Fibroblast of pulmonary artery (primary cell): ENCODE measurements at regions not wholly inside any gene's neighbourhood (a gene's known extent, or its start where the extent isn't known, plus 50 kb on each side); places are given as distances from the start of the nearest gene placed in this dataset.
"Not testable (repeated sequence)": the region's sequence is repeated elsewhere in the genome, so short reads cannot be mapped to it uniquely, and the experiment has no call there.

Experiments used
- DNase-seq: peaks from one replicate; pipeline ENCODE4 v3.0.0-alpha.2; 2010; ENCODE audit warnings: low read depth
- H3K4me3 ChIP-seq: replicated peaks from 2 replicates; pipeline ENCODE4 v1.5.1; 2011; ENCODE audit warnings: low read depth, mild to moderate bottlenecking, control low read depth, low read length, moderate library complexity
- TF ChIP-seq, protein P1 (sequence below): IDR thresholded peaks from 2 replicates; pipeline ENCODE4 v1.5.1; 2011; ENCODE audit warnings: mild to moderate bottlenecking, control low read depth, low read length, inconsistent platforms; ENCODE audit errors: missing control alignments

- H3K4me3 ChIP-seq: no peak overlapping the region
- no peak for DNase-seq
- TF ChIP-seq, protein P1, sequence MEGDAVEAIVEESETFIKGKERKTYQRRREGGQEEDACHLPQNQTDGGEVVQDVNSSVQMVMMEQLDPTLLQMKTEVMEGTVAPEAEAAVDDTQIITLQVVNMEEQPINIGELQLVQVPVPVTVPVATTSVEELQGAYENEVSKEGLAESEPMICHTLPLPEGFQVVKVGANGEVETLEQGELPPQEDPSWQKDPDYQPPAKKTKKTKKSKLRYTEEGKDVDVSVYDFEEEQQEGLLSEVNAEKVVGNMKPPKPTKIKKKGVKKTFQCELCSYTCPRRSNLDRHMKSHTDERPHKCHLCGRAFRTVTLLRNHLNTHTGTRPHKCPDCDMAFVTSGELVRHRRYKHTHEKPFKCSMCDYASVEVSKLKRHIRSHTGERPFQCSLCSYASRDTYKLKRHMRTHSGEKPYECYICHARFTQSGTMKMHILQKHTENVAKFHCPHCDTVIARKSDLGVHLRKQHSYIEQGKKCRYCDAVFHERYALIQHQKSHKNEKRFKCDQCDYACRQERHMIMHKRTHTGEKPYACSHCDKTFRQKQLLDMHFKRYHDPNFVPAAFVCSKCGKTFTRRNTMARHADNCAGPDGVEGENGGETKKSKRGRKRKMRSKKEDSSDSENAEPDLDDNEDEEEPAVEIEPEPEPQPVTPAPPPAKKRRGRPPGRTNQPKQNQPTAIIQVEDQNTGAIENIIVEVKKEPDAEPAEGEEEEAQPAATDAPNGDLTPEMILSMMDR: no peak
Observed at GRCh38 chr5:51802551-51803184, 419.4 kb downstream of the ISL1 start.

- no peak overlapping the region for H3K4me3 ChIP-seq
- TF ChIP-seq, protein P1: no peak
- no peak for DNase-seq
Observed at GRCh38 chr5:51806677-51807076, 423.4 kb downstream of the ISL1 start.

DNA sequence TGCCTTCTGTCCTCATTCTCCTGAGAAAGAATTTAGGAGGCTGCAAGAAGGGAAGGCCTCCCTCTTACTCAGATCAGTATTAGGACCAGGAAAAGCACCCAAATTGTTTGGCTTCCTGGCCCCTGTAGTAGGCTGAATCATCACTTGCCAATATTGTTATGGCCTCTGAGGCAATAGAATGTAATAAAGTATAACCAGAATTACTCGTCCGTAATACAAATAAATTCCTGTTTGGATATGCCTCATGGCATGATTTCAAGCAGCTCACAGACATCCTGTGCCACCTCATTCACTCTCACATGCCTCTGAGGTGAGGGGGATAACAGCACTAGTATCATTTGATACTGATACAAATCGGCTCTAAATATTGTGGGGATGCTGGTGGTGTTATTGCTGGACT, 427.3 kb downstream of the ISL1 start:
- H3K4me3 ChIP-seq: no peak overlapping the region
- TF ChIP-seq, protein P1: no peak
- no peak for DNase-seq

DNA sequence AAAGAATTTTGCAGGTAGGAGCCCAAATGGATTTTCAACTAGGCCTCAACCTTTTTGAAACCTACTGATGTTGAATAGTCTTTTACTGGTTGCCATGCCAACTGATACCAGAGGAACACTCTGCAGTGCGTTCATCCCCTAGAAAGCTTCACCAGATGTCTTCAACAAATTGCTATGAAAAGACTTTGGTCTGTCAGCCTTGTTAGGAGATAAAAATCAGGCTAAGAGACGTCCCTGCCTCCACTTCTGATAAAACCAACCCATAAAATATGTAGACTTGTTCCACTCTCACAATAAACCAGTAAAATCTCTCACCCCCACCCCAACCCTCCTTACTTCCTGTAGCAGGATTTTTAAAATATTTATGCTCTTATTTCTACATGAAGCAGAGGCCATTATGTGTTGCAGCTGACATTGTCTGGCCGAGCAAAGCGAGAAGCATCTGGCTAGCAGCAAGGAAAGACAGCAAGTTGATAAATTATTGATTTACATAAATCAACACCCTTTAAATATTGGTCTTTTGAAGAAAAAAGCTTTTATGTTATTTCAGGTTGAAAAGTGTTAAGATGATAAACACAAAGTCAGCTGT, 428.7 kb downstream of the ISL1 start:
- no peak for DNase-seq
- TF ChIP-seq, protein P1: no peak

DNA sequence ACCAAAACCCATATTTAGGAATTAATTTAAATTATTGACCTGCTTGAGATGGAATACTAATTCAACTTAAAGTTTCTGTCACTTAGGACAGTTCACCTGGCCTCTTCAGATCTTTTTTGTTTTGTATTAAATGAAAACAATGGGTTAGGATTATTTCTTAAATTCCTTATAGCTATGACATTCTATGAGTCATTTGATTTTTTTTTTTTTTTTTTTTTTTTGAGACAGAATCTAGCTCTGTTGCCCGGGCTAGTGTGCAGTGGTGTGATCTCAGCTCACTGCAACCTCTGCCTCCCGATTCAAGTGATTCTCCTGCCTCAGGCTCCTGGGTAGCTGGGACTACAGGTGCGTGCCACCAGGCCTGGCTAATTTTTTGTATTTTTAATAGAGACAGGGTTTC, 431.6 kb downstream of the ISL1 start:
- DNase-seq, H3K4me3 ChIP-seq: not testable (repeated sequence)

More for the DNA sequence above, 428.7 kb downstream of the ISL1 start:
- H3K4me3 ChIP-seq: no peak overlapping the region

GRCh38 chr5:51816427-51816826, 433.2 kb downstream of the ISL1 start:
- TF ChIP-seq, protein P1: no peak
- H3K4me3 ChIP-seq: no peak overlapping the region
- no peak for DNase-seq

GRCh38 chr5:51821697-51822096, 438.4 kb downstream of the ISL1 start:
- no peak overlapping the region for H3K4me3 ChIP-seq
- DNase-seq: no peak
- TF ChIP-seq, protein P1: no peak
